HepG2 (cell line): ENCODE measurements at regions not wholly inside any gene's neighbourhood (a gene's known extent, or its start where the extent isn't known, plus 50 kb on each side); places are given as distances from the start of the nearest gene placed in this dataset.

ENCODE experiments used
- ATAC-seq: fragments of 200-7000 bp; cut with Tn5 transposase; 3 replicates; pipeline ENCODE4 v1.9.1; 2020; ENCODE audit warnings: mild to moderate bottlenecking, moderate library complexity
- BruUV-seq: library from RNA; stranded (reverse); fragments of 400-500 nt; replicated peaks from 2 replicates; lab custom pipeline; 2021; lab: Mats Ljungman, UMichigan
- CTCF ChIA-PET: fragments of 300-600 bp; formaldehyde crosslinking; extraction: SDS; loops from one replicate; lab custom pipeline; 2021; ENCODE audit warnings: low total read pairs, inconsistent platforms, low intra/inter-chr PET ratio; lab: Yijun Ruan, JAX
- POLR2A ChIA-PET: fragments of 350-600 bp; sonication (Branson Sonifier 250); formaldehyde crosslinking; loops from one replicate; lab custom pipeline; 2020; ENCODE audit warnings: antibody characterized with exemption, inconsistent platforms; lab: Yijun Ruan, JAX
- DNase-seq: peaks from one replicate; pipeline ENCODE4 v3.0.0-alpha.2; 2015; ENCODE audit warnings: low spot score
- FAIRE-seq: peaks from 3 replicates; lab custom pipeline; 2011; peaks lifted over from hg19 to GRCh38; lab: Jason Lieb, UNC
- H2AFZ ChIP-seq: one replicate; pipeline ENCODE4 v1.6.1; 2011; ENCODE audit warnings: low read length, inconsistent platforms
- H3K27ac ChIP-seq: fragments of 300-600 bp; 3 replicates; pipeline ENCODE4 v1.8.0; 2011; ENCODE audit warnings: mixed run types, mild to moderate bottlenecking, mixed read lengths, low read length, inconsistent platforms; ENCODE audit not compliant: insufficient read depth; ENCODE audit errors: extremely low read length
- H3K27me3 ChIP-seq, 2 experiments: fragments of 200-600 bp in 1 of 2; 2 replicates in 1 of 2; 3 replicates in 1 of 2; pipeline versions ENCODE4 v1.6.0 to v1.8.0; 2011; ENCODE audit warnings: low read length in 2 of 2, mild to moderate bottlenecking in 2 of 2, moderate library complexity in 2 of 2, inconsistent platforms in 1 of 2; ENCODE audit not compliant: insufficient read depth in 2 of 2, control insufficient read depth in 1 of 2
- H3K36me3 ChIP-seq, 2 experiments: fragments of 200-600 bp in 1 of 2; replicated peaks in 1 of 2; 2 replicates in 1 of 2; 3 replicates in 1 of 2; pipeline versions ENCODE4 v1.5.1 to v1.8.0; 2011; ENCODE audit warnings: low read length in 2 of 2, inconsistent platforms in 1 of 2; ENCODE audit not compliant: insufficient read depth in 2 of 2, control insufficient read depth in 1 of 2
- H3K4me1 ChIP-seq: 2 replicates; pipeline ENCODE4 v1.5.1; 2012; ENCODE audit warnings: low read length, inconsistent platforms; ENCODE audit not compliant: insufficient read depth
- H3K4me2 ChIP-seq: 2 replicates; pipeline ENCODE4 v1.6.0; 2011; ENCODE audit warnings: low read depth, low read length, inconsistent platforms
- H3K4me3 ChIP-seq, 3 experiments: fragments of 200-600 bp in 1 of 3; sonication (generic), shearing (Covaris generic) in 1 of 3; replicated peaks in 1 of 3; 2 replicates each; pipeline ENCODE4 v1.5.1; 2011 to 2016; ENCODE audit warnings: low read length in 3 of 3, inconsistent platforms in 2 of 3, low read depth in 2 of 3, mild to moderate bottlenecking in 2 of 3, control low read depth in 1 of 3, mixed read lengths in 1 of 3; ENCODE audit not compliant: insufficient read depth in 1 of 3
- H3K79me2 ChIP-seq: one replicate; pipeline ENCODE4 v1.6.1; 2011; ENCODE audit warnings: low read length, inconsistent platforms; ENCODE audit not compliant: insufficient read depth
- H3K9ac ChIP-seq: 2 replicates; pipeline ENCODE4 v1.6.0; 2011; ENCODE audit warnings: mild to moderate bottlenecking, low read depth, low read length, inconsistent platforms; ENCODE audit not compliant: insufficient read depth
- H3K9me3 ChIP-seq: 2 replicates; pipeline ENCODE4 v1.5.1; 2012; ENCODE audit warnings: mild to moderate bottlenecking, low read length
- H4K20me1 ChIP-seq: 2 replicates; pipeline ENCODE4 v1.6.0; 2011; ENCODE audit warnings: inconsistent platforms, mild to moderate bottlenecking, low read length, moderate library complexity; ENCODE audit not compliant: insufficient read depth
- ATF5 ChIP-seq: sonication (generic); formaldehyde crosslinking; IDR thresholded peaks from 2 replicates; pipeline ENCODE4 v1.4.0; 2020; ENCODE audit warnings: mild to moderate bottlenecking, low read depth, missing genetic modification reagents
- DNMT1 ChIP-seq: sonication (generic); formaldehyde crosslinking; IDR thresholded peaks from 2 replicates; pipeline ENCODE4 v1.5.1; 2020; ENCODE audit warnings: mild to moderate bottlenecking, missing genetic modification reagents
- FOXO1 ChIP-seq: sonication (generic); formaldehyde crosslinking; IDR thresholded peaks from 2 replicates; pipeline ENCODE4 v1.4.0; 2020; ENCODE audit warnings: missing genetic modification reagents
- MAF1 ChIP-seq: sonication (generic); formaldehyde crosslinking; IDR thresholded peaks from 2 replicates; pipeline ENCODE4 v1.5.0; 2020; ENCODE audit warnings: missing genetic modification reagents, borderline replicate concordance
- MEIS2 ChIP-seq: sonication (generic); formaldehyde crosslinking; IDR thresholded peaks from 2 replicates; pipeline ENCODE4 v1.9.0; 2021; ENCODE audit warnings: mild to moderate bottlenecking, missing genetic modification reagents
- NR2F2 ChIP-seq: IDR thresholded peaks from 2 replicates; pipeline ENCODE4 v1.6.1; 2012; ENCODE audit warnings: low read depth, inconsistent platforms, borderline replicate concordance
- PREB ChIP-seq: sonication (generic); formaldehyde crosslinking; IDR thresholded peaks from 2 replicates; pipeline ENCODE4 v1.4.0; 2020; ENCODE audit warnings: missing genetic modification reagents
- ZNF337 ChIP-seq: sonication (generic); formaldehyde crosslinking; IDR thresholded peaks from 2 replicates; pipeline ENCODE4 v1.5.1; 2020; ENCODE audit warnings: missing genetic modification reagents, low read depth, mild to moderate bottlenecking, borderline replicate concordance
- ZNF441 ChIP-seq: sonication (generic); formaldehyde crosslinking; IDR thresholded peaks from 2 replicates; pipeline ENCODE4 v1.7.0; 2021; ENCODE audit warnings: missing genetic modification reagents, borderline replicate concordance
- ZNF776 ChIP-seq: sonication (generic); formaldehyde crosslinking; IDR thresholded peaks from 2 replicates; pipeline ENCODE4 v1.4.0; 2020; ENCODE audit warnings: mild to moderate bottlenecking, missing genetic modification reagents
- WGBS: methylation state at CpG from one replicate; pipeline ENCODE4 v1.1.6; 2017; ENCODE audit warnings: low lambda C conversion rate; 5-methylcytosine and 5-hydroxymethylcytosine counted together
- in situ Hi-C: cut with HindIII; loops from 2 replicates; pipeline ENCODE4 v1.10.0; 2017; ENCODE audit warnings: low pct_unique_long_range_greater_than_20kb; ENCODE audit not compliant: extremely low pct_ligation_motif_present
- intact Hi-C: fragments of 100-400 bp; cut with micrococcal nuclease; formaldehyde crosslinking; loops from one replicate; pipeline ENCODE4 v1.10.0; 2022; ENCODE audit not compliant: unreplicated experiment
- TF ChIP-seq, protein P1 (sequence below): sonication (generic); formaldehyde crosslinking; IDR thresholded peaks from 2 replicates; pipeline ENCODE4 v1.4.0; 2020; ENCODE audit warnings: missing genetic modification reagents

GRCh38 chr3:76509179-76509830, 530.6 kb upstream of the ROBO2 start:
- WGBS, result 10% methylated on average over 9 of the region's 9 CpGs
- Histone ChIP-seq H3K9ac (no peak overlapping the region), H4K20me1 (no peaks in the 10 kb centered on the region), H3K36me3 (no peaks in the 10 kb centered on the region), H3K27ac (no peak overlapping the region), H2AFZ (no peak overlapping the region), H3K4me3 (no peak overlapping the region), H3K27me3 (no peaks in the 10 kb centered on the region), H3K4me2 (no peak overlapping the region), H3K4me1 (no peaks in the 10 kb centered on the region), H3K9me3 (no peaks in the 10 kb centered on the region), H3K79me2 (no peaks in the 10 kb centered on the region)
- intact Hi-C loops (no loop called here), in situ Hi-C loops (no loop called here)
- no peak for DNase-seq
- TF ChIP-seq ZNF776 (CRISPR knock-in tag) (no peak), FOXO1 (CRISPR knock-in tag) (no peak), ATF5 (CRISPR knock-in tag) (no peak)
- FAIRE-seq, result no peak
- CTCF ChIA-PET, result no interaction called here
- BruUV-seq, result no TSS peak
- ATAC-seq, result no peak
- POLR2A ChIA-PET, result no interaction called here

GRCh38 chr3:76514836-76515235, 525.1 kb upstream of the ROBO2 start:
- no peak overlapping the region for H3K9ac ChIP-seq
- H3K9me3 ChIP-seq, result no peaks in the 10 kb centered on the region
- H3K27me3 ChIP-seq, result no peaks in the 10 kb centered on the region
- DNase-seq (no peak), ATAC-seq (no peak), FAIRE-seq (no peak)
- no peak overlapping the region for H3K4me3 ChIP-seq
- CTCF ChIA-PET, result no interaction called here
- no peaks in the 10 kb centered on the region for H4K20me1 ChIP-seq
- H3K4me2 ChIP-seq, result no peak overlapping the region
- no TSS peak for BruUV-seq
- H2AFZ ChIP-seq, result no peak overlapping the region
- H3K36me3 ChIP-seq, result no peaks in the 10 kb centered on the region
- no peaks in the 10 kb centered on the region for H3K4me1 ChIP-seq
- H3K27ac ChIP-seq, result no peak overlapping the region
- intact Hi-C loops, result no loop called here
- in situ Hi-C loops, result no loop called here
- no peaks in the 10 kb centered on the region for H3K79me2 ChIP-seq
- POLR2A ChIA-PET, result no interaction called here
- TF ChIP-seq DNMT1 (CRISPR knock-in tag) (no peak), MEIS2 (no peak), ZNF441 (CRISPR knock-in tag) (no peak), MAF1 (no peak), NR2F2 (no peak), ZNF337 (CRISPR knock-in tag) (no peak), PREB (CRISPR knock-in tag) (no peak)
- TF ChIP-seq, protein P1, sequence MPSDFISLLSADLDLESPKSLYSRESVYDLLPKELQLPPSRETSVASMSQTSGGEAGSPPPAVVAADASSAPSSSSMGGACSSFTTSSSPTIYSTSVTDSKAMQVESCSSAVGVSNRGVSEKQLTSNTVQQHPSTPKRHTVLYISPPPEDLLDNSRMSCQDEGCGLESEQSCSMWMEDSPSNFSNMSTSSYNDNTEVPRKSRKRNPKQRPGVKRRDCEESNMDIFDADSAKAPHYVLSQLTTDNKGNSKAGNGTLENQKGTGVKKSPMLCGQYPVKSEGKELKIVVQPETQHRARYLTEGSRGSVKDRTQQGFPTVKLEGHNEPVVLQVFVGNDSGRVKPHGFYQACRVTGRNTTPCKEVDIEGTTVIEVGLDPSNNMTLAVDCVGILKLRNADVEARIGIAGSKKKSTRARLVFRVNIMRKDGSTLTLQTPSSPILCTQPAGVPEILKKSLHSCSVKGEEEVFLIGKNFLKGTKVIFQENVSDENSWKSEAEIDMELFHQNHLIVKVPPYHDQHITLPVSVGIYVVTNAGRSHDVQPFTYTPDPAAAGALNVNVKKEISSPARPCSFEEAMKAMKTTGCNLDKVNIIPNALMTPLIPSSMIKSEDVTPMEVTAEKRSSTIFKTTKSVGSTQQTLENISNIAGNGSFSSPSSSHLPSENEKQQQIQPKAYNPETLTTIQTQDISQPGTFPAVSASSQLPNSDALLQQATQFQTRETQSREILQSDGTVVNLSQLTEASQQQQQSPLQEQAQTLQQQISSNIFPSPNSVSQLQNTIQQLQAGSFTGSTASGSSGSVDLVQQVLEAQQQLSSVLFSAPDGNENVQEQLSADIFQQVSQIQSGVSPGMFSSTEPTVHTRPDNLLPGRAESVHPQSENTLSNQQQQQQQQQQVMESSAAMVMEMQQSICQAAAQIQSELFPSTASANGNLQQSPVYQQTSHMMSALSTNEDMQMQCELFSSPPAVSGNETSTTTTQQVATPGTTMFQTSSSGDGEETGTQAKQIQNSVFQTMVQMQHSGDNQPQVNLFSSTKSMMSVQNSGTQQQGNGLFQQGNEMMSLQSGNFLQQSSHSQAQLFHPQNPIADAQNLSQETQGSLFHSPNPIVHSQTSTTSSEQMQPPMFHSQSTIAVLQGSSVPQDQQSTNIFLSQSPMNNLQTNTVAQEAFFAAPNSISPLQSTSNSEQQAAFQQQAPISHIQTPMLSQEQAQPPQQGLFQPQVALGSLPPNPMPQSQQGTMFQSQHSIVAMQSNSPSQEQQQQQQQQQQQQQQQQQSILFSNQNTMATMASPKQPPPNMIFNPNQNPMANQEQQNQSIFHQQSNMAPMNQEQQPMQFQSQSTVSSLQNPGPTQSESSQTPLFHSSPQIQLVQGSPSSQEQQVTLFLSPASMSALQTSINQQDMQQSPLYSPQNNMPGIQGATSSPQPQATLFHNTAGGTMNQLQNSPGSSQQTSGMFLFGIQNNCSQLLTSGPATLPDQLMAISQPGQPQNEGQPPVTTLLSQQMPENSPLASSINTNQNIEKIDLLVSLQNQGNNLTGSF (CRISPR knock-in tag), result no peak
